Left forelimb (tissue), 1 donor: ENCODE measurements at regions not wholly inside any gene's neighbourhood (a gene's known extent, or its start where the extent isn't known, plus 50 kb on each side); places are given as distances from the start of the nearest gene placed in this dataset.
"Not testable (repeated sequence)": the region's sequence is repeated elsewhere in the genome, so short reads cannot be mapped to it uniquely, and the experiment has no call there.

Experiments used
- DNase-seq: peaks from one replicate; pipeline ENCODE4 v3.0.0-alpha.2; 2018; ENCODE audit warnings: low spot score

DNA sequence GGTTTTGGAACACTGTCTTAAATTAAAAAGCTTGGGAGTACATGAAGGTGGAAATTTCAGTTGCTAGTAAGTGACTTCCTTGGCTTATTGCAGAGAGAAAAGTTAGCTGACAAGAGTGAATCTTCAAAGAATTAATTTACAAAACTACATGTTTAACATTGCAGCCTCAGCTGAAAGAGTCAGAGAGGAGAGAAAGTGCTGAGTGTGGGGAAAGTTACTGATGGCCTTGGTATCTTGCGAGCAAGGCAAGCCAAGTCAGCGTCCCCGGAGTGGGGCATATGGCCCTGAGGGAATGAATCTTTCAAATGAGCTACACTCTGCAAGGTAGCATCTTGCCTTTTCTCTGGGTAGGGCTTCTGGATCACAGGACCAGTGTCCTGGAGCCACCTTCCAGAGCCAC lies 131.3 kb downstream of the LPIN1 start:
- peak; percentile 0 for DNase-seq

DNA sequence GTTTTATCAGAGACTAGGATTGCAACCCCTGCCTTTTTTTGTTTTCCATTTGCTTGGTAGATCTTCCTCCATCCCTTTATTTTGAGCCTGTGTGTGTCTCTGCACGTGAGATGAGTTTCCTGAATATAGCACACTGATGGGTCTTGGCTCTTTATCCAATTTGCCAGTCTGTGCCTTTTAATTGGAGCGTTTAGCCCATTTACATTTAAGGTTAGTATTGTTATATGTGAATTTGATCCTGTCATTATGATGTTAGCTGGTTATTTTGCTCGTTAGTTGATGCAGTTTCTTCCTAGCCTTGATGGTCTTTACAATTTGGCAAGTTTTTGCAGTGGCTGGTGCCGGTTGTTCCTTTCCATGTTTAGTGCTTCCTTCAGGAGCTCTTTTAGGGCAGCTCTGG lies 138.8 kb downstream of the LPIN1 start:
- not testable (repeated sequence) for DNase-seq

DNA sequence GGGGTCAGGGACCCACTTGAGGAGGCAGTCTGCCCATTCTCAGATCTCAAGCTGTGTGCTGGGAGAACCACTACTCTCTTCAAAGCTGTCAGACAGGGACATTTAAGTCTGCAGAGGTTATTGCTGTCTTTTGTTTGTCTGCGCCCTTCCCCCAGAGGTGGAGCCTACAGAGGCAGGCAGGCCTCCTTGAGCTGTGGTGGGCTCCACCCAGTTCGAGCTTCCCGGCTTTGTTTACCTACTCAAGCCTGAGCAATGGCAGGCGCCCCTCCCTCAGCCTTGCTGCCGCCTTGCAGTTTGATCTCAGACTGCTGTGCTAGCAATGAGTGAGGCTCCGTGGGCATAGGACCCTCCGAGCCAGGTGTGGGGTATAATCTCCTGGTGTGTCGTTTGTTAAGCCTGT lies 140.5 kb downstream of the LPIN1 start:
- DNase-seq = not testable (repeated sequence)

DNA sequence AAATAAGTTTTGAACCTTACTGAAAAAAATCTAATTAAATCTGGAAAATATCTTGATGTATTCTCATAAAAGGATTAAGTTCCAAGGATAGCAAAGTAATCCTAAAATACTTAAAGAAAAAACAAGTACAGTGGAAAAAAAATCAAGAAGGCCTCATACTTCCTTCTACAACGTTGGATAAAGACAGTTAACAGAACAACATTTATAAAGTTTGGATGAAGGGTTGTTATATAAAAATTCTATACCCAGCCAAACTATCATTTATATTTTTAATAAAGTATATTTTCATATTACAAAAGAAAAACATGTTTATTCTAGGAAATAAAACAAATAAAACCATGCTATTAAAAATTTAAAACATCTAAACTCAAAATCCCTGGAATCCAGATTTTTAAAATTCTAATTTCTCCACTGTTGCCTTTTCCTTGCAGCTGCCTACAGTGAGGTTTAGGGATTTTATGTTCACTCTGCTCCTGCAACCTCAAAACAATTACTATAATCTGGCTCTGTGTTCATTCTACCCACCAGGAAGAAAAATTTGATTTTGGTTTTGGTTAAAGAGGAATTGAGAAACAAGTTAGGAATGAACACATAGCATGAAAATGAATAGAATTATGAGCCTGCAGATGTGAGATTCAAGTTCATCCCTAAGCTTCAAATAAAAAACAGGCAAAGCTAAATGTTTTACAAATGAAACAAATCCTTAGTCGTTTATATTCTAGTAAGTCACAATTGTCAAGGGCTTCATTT lies 142.8 kb downstream of the LPIN1 start:
- no peak for DNase-seq

DNA sequence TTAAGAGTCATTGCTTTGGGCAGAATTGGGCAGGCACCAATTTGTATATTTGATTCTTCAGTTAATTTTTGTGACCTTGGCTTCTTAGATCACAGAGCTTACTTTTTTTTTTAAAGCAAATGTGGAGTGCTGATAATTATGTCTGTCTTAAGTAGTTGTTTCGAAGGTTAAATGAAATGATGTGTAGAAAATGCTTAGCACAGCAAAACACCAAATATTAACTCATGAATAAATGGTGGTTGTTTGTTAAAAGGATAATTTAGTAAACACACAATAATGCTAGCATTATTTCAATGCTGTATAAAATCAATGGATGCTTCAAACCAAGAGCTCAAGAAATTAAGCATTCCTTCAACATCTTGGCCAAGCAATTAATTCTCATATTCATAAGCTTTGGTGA lies 143.4 kb downstream of the LPIN1 start:
- DNase-seq = no peak

DNA sequence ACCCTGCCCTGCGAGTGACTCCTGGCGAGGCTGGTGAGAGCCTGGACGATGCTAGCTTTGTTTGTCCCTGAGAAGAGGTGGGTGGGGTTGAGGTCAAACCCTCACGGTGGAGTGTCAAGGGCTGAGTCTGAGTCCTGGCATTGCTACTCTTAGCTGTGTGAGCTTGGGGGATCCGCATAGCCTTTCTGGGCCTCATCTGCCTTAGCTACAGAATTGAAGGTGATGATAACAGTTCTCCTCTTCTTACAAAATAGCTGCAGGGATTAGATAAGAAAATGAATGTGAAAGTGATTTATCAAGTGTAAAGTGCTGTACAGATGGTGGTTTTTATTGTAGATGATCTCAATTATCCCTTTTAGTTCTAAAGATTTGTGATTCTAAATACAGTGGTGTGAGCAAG lies 144.6 kb downstream of the LPIN1 start:
- DNase-seq = no peak

DNA sequence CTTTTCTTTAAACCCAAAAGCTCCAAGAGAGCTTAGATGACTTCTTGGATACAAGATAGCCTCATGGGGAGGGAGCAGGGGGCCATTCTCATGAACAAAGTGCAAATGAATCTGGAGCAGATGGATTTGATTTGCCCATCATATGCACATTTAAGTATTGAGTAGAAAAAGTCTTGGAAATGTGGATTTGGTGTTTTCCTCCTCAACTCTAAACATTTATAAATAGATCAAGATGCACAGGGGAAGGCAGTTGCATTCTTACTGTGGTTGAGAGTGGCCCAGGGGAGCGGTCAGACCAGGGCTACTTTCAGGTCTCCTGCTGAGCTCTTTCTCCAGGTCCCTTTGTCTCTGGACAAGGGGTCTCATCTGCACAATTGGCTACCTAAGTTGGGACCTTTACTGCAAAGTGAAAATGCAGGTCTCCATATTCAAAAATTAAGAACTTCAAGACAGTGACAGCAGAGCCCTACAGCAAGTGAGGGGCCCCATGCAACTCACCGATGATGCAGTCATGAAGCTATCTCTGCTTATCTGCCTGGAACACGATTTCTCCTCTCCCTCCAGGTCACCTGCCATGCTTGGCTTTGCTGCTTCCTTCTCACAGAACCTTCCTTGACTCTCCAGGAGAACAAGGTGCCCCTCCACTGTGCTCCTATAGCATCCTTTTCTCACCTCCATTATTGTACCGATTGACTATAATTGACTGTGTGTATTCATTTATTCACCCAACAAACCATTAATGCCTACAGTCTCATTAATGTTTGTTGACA lies 145.4 kb downstream of the LPIN1 start:
- DNase-seq = no peak

DNA sequence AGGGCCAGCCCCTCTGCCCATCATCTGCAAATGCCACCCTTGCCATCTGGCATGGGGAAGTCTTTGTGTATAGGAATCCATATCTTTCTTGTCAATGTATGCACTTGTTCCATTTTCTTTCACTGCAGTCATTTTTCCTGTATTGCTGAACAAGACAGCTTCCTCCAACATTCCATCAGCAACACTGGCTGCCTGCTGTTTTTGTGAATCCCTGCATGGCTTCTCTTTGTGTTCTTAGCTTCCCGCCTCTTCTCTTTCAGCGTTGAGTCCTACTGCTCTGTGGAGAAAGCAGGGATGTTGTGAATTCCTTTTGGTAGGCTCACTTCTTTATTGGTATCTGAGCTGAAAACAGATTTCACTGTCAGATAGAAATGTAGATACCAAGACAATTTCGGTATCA lies 150.0 kb downstream of the LPIN1 start:
- DNase-seq = no peak

DNA sequence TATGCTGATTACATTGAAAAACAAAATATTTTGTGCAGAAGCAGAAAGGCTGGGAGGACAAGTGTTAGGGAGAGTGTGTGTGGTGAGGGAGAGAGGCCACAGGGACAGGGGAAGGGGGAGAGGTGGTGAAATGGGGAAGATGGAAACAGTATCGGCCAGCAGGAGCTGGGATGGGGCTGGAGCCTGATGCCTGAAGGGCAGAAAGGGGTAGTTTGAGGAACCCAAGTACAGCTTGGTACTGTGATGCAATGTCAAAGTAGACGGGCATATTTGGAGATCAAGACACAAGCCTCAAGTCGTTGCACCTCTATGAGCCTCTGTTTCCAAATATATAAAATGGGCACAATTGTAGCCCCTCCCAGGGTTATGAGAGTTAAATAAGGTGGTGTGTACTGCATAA lies 152.1 kb downstream of the LPIN1 start:
- DNase-seq = no peak

DNA sequence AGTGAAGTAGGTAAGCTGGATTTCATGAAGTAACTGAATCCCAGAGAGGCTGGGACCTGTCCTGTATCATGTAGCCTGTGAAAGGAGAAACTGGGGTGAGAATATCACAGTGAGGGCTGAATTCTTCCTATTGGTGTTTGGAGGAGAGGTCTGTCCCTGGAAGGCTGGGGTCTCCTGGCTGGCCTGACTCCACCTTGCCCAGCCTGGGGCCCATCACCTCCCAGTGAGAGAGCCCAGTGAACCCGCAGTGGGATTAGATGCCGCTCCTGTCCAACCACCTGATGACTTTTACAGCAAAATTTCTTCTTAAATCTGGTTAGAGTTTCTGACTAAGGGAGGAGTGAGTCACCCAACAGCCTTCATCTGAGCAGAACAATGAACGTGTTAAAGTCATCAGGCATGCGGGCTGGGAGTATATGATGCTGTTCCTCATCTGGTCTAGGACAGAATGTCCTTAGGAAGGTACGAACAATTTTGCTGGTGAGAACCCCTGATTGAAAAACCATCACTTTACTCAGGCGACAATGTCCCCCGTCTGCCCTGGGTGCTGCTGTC lies 152.9 kb downstream of the LPIN1 start:
- DNase-seq = no peak

DNA sequence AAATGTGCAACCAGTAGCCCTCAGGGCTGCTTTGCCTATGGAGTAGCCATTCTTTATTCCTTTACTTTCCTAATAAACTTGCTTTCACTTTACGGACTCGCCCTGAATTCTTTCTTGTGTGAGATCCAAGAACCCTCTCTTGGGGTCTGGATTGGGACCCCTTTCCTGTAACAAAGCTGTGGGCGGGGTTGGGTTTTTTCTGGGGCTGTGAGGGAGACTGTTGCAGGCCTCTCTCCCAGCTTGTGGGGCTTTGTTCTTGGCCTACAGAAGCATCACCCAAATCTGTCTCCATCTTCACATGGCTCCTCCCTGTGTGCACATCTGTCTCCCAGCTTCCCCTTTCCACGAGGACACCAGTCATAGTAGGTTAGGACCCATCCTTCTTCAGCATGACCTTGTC lies 154.5 kb downstream of the LPIN1 start:
- not testable (repeated sequence) for DNase-seq

DNA sequence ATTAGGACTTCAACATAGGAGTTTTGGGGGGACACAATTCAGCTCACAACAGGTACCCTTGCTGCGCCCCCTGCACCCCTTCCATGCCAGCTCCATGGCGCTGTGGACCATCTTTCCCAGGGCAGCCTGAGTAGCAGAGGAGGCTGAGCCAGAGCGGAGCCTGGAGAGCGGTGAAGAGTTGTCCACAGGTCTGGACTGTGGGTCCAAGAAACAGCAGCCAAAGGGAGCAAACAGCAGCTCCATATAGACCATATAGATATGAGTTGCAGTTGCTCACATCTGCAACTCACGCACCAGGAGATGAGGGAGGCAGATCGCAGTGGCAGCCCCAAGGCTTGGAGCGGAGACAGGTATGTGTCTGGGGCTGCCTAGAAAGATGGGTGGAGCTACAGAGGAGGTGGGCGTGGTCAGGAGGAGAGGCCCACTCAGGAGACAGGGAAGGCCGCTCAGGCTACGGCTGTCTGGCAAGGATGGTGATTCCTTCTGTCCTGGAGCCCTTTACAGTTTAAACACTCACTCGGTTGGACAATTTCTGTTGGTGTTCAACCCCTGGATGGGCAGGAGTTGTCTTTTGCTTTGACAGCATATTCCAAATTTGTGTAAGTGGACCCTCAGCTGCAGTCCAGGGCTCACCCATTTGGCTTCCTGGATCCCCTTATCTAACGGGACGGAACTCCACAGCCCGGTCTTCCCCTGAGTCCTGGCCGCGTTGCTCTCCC lies 155.1 kb downstream of the LPIN1 start:
- DNase-seq = no peak

DNA sequence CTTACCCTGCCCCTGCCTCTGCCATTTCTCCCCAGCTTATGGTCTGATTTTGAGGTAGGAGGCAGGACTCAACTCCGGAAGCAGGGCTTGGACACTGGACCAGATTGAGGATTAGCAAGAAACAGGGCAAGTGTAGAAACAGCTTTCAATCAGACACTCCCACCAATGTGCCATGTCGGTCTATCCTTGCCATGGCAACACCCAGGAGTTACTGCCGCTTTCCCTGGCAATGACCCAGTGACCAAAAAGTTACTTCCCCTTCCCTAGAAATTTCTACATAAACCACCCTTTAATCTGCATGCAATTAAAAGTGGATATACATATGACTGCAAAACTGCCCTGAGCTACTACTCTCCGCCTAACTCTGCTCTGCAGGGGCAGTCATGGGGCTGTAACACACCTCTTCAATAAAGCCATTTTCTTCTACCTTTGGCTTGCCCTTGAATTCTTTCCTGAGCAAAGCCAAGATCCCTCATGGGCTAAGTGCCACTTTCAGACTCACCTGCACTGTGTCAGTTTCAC lies 156.7 kb downstream of the LPIN1 start:
- DNase-seq = no peak

DNA sequence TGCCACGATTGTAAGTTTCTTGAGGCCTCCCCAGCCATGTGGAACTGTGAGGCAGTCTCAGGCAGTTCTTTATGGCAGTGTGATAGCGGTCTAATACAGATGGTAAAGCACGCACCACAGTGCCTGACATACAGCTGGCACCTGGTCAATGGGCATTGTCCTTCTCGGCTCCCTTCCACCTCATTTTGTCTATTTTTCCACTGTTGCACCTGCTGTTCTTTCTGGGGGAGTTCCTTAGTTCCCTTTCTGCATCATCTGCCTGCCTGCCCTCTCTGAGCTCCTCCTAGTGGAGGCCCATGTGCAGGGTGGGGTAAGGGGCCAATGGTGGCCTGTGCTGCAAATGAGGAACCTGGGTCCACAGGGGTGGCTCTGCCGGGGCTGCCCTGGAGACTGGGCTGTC lies 157.6 kb downstream of the LPIN1 start:
- no peak for DNase-seq

DNA sequence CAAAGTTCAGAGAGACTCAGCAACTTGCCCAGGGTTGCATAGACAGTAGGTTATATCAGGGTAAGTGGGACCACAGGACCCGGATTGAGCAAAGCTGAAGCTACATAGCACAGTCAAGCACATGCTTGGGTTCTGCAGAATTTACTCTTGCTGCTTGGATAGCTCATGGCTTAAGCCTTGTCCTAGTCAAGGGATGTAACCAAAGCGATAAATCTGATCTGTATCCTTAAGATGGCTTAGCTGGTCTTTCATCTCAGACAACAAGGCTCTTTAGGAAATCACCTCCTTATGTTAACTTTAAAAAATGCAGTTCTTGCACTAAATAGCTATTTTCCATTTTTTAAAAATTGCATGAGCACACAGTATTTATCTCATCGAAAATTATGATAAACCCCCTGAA lies 158.5 kb downstream of the LPIN1 start:
- DNase-seq = no peak

DNA sequence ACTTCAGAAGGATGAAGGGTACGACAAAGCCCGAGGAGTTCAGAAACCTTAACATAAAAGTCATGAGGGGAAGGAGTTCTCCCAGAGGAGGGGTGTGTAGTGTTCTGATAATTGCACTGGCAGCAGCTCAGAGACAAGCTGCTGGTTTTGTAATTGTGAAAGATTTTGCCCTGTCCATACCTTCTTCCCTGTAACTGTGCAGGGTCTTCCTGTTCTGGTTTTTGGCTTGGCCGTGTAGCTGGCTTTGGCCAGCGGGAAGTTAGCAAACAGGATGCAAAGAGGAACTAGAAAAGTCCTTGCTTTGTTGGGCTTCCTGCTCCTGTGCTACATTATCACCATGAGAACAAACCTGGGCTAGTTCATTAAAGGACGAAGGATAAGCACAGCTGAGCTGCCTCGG lies 160.8 kb downstream of the LPIN1 start:
- no peak for DNase-seq

DNA sequence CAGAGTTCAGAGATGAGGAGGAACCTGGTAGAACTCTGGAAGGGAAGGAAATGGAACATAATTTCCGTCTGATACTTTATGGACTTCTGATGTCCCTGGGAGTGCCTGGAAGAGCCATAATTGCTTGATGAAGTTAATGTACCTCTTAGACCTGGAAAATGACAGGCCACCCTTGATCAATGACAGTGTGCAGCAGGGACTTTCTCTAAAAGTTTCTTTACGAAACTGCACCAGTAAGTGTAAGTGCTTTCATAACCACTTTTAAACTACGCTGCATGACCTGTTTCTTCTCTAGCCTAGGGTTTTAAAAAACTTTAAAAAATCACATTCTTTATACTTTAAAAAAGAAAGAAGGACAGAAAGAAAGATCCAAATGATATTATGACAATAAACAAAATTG lies 164.5 kb downstream of the LPIN1 start:
- no peak for DNase-seq

DNA sequence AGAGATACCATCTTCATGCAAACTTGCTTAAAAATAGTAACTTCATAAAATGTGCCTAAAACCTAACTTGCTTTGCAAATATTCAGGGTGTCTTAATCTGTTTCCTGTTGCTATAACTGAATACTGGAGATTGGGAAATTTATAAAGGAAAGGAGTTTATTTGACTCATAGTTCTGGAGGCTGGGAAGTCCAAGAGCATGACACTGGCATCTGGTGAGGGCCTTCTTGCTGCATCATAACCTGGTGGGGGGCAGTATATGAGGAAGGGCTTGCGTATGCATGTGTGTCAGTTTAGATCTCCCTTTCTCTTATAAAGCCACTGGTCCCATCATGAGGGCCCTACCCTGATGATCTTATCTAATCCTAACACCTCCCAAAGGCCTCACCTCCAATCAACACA lies 166.5 kb downstream of the LPIN1 start:
- no peak for DNase-seq

DNA sequence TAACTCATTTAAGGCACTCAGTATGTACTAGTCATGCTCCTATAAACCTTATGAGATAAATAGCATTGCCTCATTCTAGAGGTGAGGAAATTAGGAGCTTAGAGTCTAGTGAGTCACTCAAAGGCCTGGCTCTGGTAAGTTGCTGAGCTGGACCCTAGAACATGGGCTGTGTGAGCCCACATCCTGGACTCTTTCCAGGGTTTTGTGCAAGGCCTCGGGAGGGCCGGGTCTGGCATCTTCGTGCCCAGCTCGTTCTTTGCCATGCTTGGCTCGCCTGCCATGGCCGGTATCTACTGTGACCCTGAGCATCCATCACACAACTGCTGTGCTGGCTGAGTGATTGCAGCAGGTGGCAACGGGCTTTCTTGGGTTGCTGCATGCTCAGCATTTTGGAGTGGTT lies 168.0 kb downstream of the LPIN1 start:
- peak; percentile 72 for DNase-seq

DNA sequence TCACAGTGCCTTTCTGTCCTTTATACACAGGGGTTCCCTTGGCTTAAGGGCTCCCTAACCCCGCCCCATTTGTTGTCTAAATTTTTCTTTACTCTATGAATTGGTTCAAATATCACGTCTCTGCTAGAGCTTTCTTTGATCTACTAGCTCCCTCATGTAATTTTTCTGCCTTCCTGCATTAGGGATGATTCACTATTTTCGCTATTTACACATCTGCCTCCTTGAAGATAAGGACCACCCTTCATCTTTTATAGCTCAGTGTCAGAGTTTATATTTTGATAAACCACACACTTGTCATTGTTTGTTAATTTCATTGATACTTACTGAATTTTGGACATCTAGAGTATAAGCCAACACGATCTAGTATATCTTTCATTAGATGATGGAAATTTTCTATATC lies 169.2 kb downstream of the LPIN1 start:
- DNase-seq = no peak

DNA sequence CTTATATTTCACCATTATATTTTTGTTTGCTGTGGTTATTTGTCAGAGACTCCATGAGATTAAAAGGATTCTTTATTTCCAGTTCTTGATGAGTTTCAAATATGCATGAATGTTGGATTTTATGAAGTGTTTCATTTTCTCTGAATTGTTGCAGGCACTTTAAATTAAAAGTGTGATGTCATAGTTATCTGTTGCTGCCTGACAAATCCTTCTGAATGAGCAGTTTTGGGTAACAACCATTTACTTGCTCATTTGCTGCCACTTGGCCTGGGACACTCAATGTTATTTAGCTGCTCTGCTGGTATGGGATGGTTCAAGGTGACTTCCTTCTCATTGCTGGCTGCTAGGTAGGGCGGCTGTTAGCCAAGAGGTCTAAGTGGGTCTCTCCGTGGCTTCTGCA lies 173.5 kb downstream of the LPIN1 start:
- DNase-seq = no peak

DNA sequence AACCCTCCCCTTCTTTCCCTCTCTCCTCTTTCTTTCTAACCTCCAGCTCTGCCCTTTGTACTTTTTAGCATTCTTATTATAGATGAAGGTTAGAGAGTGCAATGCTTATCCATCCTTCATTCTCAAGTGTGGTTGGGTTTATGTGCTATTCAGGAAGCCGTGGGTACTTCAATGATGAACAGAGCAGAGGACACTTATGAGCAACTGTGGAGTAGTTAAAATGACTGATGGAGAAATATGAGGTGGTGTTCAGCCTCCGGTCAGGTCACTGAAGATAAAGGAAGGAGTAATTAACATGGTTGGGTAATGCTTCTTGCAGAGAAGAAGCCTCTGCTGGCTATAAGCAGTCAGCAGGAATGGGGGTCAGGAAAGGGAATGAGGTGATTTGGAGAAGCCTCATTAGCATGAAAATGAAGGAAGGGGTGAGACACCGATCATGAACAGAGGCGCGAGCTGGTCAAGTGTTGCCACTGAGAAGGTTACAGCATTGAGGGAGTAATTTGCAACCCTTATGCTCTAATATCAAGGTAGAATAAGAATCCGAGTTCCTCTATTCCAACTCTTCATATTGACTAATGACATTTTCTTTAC lies 174.7 kb downstream of the LPIN1 start:
- DNase-seq = no peak
